SKM-1 treated with dmso at 0.1 percent for 144 hours (cell line): ENCODE measurements at regions not wholly inside any gene's neighbourhood (a gene's known extent, or its start where the extent isn't known, plus 50 kb on each side); places are given as distances from the start of the nearest gene placed in this dataset.
"Not testable (repeated sequence)": the region's sequence is repeated elsewhere in the genome, so short reads cannot be mapped to it uniquely, and the experiment has no call there.

ENCODE experiments used
- DNase-seq: peaks from one replicate; lab custom pipeline; 2025; ENCODE audit not compliant: unreplicated experiment; lab: John Stamatoyannopoulos, UW

DNA sequence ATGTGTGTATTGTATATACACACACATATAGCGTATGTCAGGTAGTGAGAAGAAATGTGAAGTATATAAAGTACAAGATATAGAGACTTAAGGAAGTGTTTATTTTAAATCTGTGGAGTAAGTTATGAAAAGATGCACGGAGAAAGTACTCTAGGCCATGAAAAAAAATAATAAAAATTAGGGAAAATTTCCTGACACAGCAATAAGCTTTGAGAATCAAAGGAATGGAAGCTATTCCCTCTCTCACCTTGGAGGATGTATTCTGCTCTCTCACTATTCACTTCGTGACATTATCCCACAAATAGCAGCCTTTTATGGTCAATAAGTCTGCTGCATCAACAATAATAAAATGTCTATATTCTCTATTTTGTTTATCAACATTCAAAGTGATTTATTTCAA is 700.4 kb upstream of the RGS18 start:
- no peak for DNase-seq

DNA sequence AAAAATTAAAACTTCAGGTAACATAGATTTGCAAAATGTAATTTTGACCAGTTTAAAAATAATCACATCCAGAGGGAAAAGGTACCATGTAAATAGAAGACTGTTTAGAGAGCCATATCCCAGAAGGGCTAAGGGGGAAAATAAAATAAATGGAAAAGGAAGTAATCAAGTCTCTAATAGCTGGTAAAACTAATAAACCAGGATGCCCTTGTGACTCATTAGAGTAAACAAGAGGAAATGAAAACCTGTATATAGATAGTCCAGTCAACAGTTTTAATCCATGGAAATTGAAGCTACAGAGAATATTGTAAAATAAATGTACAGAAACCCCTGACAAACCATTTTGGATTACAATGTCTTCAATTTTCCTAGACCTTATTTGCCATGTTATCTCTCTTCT is 698.0 kb upstream of the RGS18 start:
- DNase-seq = no peak

DNA sequence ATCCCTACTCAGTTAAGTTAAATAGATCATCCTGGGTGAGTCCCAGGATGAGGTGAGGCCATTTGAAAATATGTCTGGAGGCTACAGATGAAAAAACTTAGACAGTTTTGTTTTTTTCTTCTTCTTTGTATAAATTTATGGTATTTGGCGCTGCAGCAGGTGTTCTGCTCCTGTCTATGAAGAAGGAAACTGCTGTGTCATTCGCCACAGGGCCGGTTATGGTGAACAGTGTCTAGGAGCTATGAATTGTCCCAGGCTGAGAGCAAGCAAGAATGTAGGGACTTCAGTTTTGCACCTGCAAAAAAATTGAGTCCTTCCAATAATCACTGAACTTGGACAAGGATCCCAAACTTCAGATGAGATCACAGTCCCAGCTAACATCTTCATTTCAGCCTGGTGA is 674.3 kb upstream of the RGS18 start:
- DNase-seq = no peak

- DNase-seq = no peak
Measured at GRCh38 chr1:191490303-191490702, 668.0 kb upstream of the RGS18 start.

DNA sequence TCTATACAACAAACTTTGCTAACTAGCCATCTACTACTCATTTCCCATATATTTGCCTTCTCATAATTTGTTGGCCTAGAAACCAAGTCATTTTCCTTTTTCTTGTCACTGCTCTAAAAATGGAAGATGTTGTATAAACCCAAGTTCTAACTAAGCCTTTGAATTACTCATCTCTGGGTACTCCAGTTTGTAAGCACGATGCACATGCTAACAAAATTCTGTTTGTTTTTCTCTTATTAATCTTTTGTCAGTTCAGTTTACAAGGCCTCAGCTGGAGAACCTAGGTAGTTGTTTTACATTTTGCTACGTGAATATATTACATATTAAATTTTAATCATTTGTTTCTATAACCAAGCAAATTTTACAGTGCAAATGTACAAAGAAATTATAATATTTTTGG is 663.2 kb upstream of the RGS18 start:
- no peak for DNase-seq

- no peak for DNase-seq
Measured at GRCh38 chr1:191498318-191498717, 659.9 kb upstream of the RGS18 start.

GRCh38 chr1:191498825-191499224 is 659.4 kb upstream of the RGS18 start:
- DNase-seq = no peak

- DNase-seq = no peak
Measured at GRCh38 chr1:191504999-191505398, 653.3 kb upstream of the RGS18 start.

- no peak for DNase-seq
Measured at GRCh38 chr1:191508239-191508638, 650.0 kb upstream of the RGS18 start.

DNA sequence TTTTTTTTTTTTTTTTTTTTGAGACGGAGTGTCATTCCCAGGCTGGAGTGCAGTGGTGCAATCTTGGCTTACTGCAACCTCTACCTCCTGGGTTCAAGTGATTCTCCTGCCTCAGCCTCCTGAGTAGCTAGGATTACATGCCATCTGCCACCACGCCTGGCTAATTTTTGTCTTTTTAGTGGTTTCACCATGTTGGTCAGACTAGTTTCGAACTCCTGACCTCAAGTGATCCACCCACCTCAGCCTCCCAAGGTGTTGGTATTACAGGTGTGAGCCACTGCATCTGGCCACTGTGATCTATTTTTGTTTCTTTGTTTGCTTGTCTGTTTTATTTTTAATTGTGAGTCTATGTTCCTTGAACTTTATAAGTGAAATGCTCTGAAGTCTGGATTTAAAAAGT is 646.8 kb upstream of the RGS18 start:
- DNase-seq = not testable (repeated sequence)

DNA sequence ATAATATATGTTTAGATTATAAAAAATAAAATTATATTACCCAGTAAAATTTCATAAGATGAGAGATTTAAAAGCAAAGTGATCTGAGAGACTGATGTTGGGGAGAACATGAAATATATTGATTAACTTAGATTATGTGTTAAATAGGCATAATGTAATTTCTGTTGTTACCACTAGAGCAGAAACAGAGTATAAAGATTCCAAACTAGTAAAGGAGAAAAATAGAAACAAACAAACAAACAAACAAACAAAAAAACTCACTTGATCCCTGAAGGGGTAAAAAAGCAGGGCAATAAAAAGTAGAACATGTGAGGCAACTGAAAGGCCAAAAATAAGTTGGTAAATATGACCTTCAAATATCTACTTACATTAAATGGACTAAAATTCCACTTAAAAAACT is 640.4 kb upstream of the RGS18 start:
- DNase-seq = no peak

DNA sequence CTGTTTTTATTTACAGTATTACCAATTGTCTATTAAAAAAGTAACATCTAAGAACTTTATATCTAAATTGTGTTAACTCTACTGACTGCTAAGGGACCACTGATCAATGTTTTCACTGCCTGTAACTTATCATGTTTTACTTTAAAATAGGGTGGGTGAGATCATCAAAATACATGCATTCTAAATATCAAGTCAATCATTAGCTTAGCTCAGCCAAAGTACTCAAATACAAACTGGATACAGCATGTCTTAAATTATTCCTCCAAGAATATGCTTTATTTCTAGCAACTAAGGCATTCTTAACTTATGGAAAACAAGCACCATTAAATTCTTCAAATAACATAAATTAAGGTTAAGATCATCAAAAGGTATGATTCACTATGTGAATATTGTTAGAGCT is 638.7 kb upstream of the RGS18 start:
- no peak for DNase-seq

GRCh38 chr1:191520345-191520744 is 637.9 kb upstream of the RGS18 start:
- no peak for DNase-seq

DNA sequence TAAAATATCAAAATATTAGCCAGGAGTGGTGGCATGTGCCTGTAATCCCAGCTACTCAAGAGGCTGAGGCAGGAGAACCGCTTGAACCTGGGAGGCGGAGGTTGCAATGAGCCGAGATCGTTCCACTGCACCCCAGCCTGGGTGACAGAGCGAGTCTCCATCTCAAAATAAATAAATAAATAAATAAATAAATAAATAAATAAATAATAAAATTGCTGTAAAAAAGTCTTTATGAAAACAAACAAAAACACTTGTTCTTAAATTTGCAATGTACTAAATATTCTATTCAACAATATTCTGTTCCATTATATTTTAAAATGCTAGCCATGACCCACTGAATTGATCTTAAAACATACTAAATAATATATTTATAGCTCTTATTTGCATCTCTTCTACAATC is 632.3 kb upstream of the RGS18 start:
- DNase-seq = not testable (repeated sequence)

DNA sequence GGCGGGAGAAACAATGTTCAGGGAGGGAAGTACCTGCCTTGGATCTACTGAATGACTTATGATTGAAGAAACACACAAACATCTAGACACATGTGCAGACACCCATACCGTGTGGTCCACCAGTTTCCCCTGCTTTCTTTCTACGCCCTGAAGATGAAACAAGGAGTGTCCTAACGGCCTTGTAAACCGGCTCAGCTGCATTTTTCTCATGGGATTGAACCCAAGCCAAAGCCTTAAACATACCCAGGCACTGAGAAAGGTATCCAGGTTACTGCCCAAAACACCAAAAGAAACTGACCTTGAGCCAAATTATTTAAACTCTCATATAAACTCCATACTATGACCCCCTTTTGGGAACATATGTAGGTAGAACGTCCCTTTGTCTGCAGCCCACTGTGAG is 630.0 kb upstream of the RGS18 start:
- DNase-seq = no peak

DNA sequence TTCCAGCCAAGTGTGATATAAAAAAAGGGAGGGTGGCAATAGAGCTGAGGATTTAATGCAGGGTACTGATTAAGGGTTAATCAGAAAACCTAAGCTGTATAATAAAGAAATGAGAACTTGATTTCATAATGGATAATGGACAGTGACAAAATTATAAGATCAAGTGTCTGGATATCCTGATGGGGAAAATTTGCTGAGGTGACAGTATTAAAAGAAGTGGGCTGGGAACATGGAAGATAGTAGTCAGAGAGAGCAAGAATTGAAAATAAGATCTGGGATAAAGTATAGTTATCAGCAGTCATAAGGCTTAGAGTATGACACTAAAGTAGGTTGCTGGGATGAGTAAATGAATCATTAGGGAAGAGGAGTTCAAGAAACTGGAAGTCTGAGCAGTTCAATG is 627.3 kb upstream of the RGS18 start:
- DNase-seq = no peak

GRCh38 chr1:191533254-191533653 is 625.0 kb upstream of the RGS18 start:
- DNase-seq = no peak

DNA sequence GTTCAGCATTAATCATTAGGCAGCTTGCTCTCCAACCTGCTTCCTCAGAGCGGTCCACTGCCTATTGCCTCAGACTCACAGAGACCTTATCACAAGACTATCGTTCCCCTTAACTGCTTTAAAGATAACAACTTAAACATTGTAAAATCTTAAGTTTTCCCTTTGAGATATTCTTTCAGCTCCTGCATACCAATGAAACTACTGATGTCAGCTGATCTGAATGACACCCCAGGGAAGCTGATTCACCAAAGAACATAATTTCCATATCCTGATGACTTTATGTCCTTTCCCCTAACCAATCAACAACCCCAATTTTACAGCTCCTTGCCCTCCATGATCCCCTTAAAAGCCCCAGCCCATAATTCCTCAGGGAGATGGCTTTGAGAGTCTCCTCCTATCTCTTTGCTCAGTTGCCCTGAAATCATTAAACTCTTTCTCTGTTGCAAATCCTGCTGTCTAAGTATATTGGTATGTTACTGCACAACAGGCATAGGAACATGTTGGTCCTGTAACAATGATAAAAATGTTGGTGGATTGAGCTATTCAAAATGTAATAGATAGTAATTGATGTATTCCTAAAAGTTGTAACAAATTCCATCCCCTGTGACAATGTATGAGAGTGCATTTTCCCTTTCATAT is 621.4 kb upstream of the RGS18 start:
- DNase-seq = no peak

- DNase-seq = no peak
Measured at GRCh38 chr1:191541758-191542157, 616.5 kb upstream of the RGS18 start.

- no peak for DNase-seq
Measured at GRCh38 chr1:191542444-191542843, 615.8 kb upstream of the RGS18 start.

DNA sequence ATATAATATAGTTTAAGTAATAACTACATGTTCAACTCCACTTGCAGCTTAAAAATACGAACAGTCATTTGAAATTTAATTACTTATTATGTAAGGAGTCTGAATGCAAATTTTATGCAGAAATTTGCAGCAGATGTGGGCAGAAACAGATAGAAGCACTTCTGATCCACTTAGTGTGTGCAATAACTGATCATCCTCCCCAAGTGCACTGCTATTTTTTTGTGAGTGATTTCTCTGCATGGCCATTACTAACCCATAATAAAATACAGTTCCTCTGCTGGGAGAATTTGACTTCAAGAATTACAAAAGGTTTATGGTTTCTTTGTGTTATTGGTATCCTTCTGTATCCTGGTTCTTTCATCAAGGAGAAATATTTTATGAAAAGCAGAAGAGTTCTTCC is 611.5 kb upstream of the RGS18 start:
- no peak for DNase-seq

DNA sequence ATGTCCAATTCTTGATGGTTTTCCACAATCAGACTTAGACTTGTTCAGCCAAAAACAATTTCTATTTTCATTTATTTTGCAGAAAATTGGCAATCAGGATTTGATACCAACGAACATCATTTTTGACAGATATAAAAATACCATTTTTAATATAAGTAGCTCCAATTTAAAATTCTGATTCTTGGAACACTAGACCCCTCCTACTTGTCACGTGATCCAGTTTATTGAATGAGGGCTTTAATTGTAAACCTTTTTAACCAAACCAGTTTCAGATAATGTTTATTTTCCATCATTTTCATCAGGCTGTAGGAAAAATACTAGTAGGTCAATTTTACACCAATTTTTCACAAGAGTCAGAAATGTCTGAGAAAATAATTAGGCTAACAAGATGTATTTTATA is 607.2 kb upstream of the RGS18 start:
- DNase-seq = no peak

GRCh38 chr1:191558379-191558778 is 599.9 kb upstream of the RGS18 start:
- DNase-seq = no peak

DNA sequence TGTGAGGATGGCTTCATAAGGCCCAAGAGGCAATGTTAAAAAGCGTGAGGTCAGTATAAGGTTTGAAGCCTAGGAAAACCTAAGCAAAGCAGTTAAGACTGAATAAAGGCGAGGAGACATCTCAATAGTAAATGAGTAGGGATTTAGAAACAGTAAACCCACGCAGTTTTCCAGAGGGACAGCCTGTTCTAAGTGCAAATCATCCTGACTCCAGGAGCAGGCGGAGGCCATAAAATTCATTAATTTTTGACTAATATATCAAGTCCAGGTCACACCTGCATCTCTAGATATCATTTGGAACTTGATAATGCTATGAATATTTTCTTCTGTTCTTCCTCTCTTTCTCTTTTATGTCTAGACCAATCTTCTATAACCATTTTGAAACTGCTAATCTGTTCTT is 597.0 kb upstream of the RGS18 start:
- DNase-seq = no peak
